Right ventricle myocardium superior (tissue), 1 donor: ENCODE measurements at regions not wholly inside any gene's neighbourhood (a gene's known extent, or its start where the extent isn't known, plus 50 kb on each side); places are given as distances from the start of the nearest gene placed in this dataset.
"Not testable (repeated sequence)": the region's sequence is repeated elsewhere in the genome, so short reads cannot be mapped to it uniquely, and the experiment has no call there.

ENCODE experiments used
- ATAC-seq: fragments of 200-7000 bp; cut with Tn5 transposase; one replicate; pipeline ENCODE4 v1.9.1; 2020; ENCODE audit warnings: mild to moderate bottlenecking; ENCODE audit not compliant: poor library complexity
- DNase-seq: peaks from one replicate; pipeline ENCODE4 v3.0.0-alpha.2; 2020
- intact Hi-C: fragments of 100-400 bp; cut with DNase I; formaldehyde crosslinking; loops from one replicate; pipeline ENCODE4 v1.11.2; 2022
- donor health status: DM: no; HTN: yes; CAD: no; lungs with severe emphysema.

- no peak for ATAC-seq
- intact Hi-C loops: no loop called here
- no peak for DNase-seq
Observed at GRCh38 chr3:110575702-110576101, 495.9 kb upstream of the NECTIN3 start.

GRCh38 chr3:110576960-110577359 lies 494.7 kb upstream of the NECTIN3 start:
- DNase-seq (no peak), ATAC-seq (no peak)
- intact Hi-C loops: no loop called here

- DNase-seq (no peak), ATAC-seq (no peak)
- intact Hi-C loops: no loop called here
Observed at GRCh38 chr3:110577854-110578253, 493.8 kb upstream of the NECTIN3 start.

- DNase-seq (no peak), ATAC-seq (no peak)
- intact Hi-C loops: no loop called here
Observed at GRCh38 chr3:110579840-110580550, 491.6 kb upstream of the NECTIN3 start.

- DNase-seq (no peak), ATAC-seq (no peak)
- intact Hi-C loops: no loop called here
Observed at GRCh38 chr3:110583373-110583935, 488.2 kb upstream of the NECTIN3 start.

- ATAC-seq (no peak), DNase-seq (no peak)
- intact Hi-C loops: no loop called here
Observed at GRCh38 chr3:110588906-110589305, 482.7 kb upstream of the NECTIN3 start.

GRCh38 chr3:110589341-110589740 lies 482.3 kb upstream of the NECTIN3 start:
- DNase-seq: no peak
- ATAC-seq: no peak
- intact Hi-C loops: no loop called here

GRCh38 chr3:110593749-110594148 lies 477.9 kb upstream of the NECTIN3 start:
- intact Hi-C loops: no loop called here
- DNase-seq (no peak), ATAC-seq (no peak)

- intact Hi-C loops: no loop called here
- DNase-seq: no peak
- ATAC-seq: no peak
Observed at GRCh38 chr3:110598847-110599490, 472.6 kb upstream of the NECTIN3 start.

GRCh38 chr3:110608566-110608965 lies 463.1 kb upstream of the NECTIN3 start:
- DNase-seq: no peak
- no peak for ATAC-seq
- intact Hi-C loops: no loop called here

GRCh38 chr3:110612045-110612444 lies 459.6 kb upstream of the NECTIN3 start:
- ATAC-seq (no peak), DNase-seq (no peak)
- intact Hi-C loops: no loop called here

- intact Hi-C loops: no loop called here
- ATAC-seq (no peak), DNase-seq (no peak)
Observed at GRCh38 chr3:110614186-110614585, 457.4 kb upstream of the NECTIN3 start.

- no peak for ATAC-seq
- no peak for DNase-seq
- intact Hi-C loops: no loop called here
Observed at GRCh38 chr3:110615454-110615853, 456.2 kb upstream of the NECTIN3 start.

GRCh38 chr3:110618512-110619226 lies 452.9 kb upstream of the NECTIN3 start:
- ATAC-seq (no peak), DNase-seq (no peak)
- intact Hi-C loops: no loop called here

- intact Hi-C loops: no loop called here
- no peak for DNase-seq
- ATAC-seq: no peak
Observed at GRCh38 chr3:110620118-110620517, 451.5 kb upstream of the NECTIN3 start.

GRCh38 chr3:110623571-110623970 lies 448.0 kb upstream of the NECTIN3 start:
- intact Hi-C loops: no loop called here
- no peak for ATAC-seq
- no peak for DNase-seq

GRCh38 chr3:110624576-110624975 lies 447.0 kb upstream of the NECTIN3 start:
- intact Hi-C loops: no loop called here
- DNase-seq (no peak), ATAC-seq (no peak)

- intact Hi-C loops: no loop called here
- no peak for ATAC-seq
Observed at GRCh38 chr3:110625201-110625747, 446.3 kb upstream of the NECTIN3 start.

GRCh38 chr3:110626652-110627111 lies 444.9 kb upstream of the NECTIN3 start:
- ATAC-seq, DNase-seq, intact Hi-C loops: not testable (repeated sequence)

More at GRCh38 chr3:110625201-110625747, 446.3 kb upstream of the NECTIN3 start:
- no peak for DNase-seq
